ES-I3 (cell line): ENCODE measurements at regions not wholly inside any gene's neighbourhood (a gene's known extent, or its start where the extent isn't known, plus 50 kb on each side); places are given as distances from the start of the nearest gene placed in this dataset.

ENCODE experiments used
- H3K36me3 ChIP-seq: 2 replicates; pipeline ENCODE4 v1.6.1; 2013; ENCODE audit warnings: mild to moderate bottlenecking, low read length, control low read depth, moderate library complexity; ENCODE audit not compliant: insufficient read depth
- H3K4me1 ChIP-seq: 2 replicates; pipeline ENCODE4 v1.6.1; 2013; ENCODE audit warnings: mild to moderate bottlenecking, control low read depth, low read length; ENCODE audit not compliant: insufficient read depth
- H3K9ac ChIP-seq: 2 replicates; pipeline ENCODE4 v1.6.1; 2013; ENCODE audit warnings: low read depth, mild to moderate bottlenecking, low read length, moderate library complexity
- H3K9me3 ChIP-seq: 2 replicates; pipeline ENCODE4 v1.6.1; 2013; ENCODE audit warnings: mild to moderate bottlenecking, low read length, moderate library complexity; ENCODE audit not compliant: control insufficient read depth, insufficient read depth

GRCh38 chr5:125497651-125498050 is 751.2 kb upstream of the ZNF608 start:
- Histone ChIP-seq H3K36me3 (no peaks in the 10 kb centered on the region), H3K9me3 (no peaks in the 10 kb centered on the region), H3K9ac (no peak overlapping the region), H3K4me1 (peaks cover 8% of the 10 kb centered on the region; the same call in 1 of the 2 replicates)

GRCh38 chr5:125499636-125500332 is 753.3 kb upstream of the ZNF608 start:
- Histone ChIP-seq H3K9me3 (no peaks in the 10 kb centered on the region), H3K9ac (no peak overlapping the region), H3K36me3 (no peaks in the 10 kb centered on the region), H3K4me1 (peaks cover 8% of the 10 kb centered on the region; the same call in 1 of the 2 replicates)

- Histone ChIP-seq H3K36me3 (no peaks in the 10 kb centered on the region), H3K9ac (no peak overlapping the region), H3K9me3 (no peaks in the 10 kb centered on the region), H3K4me1 (peaks cover 5% of the 10 kb centered on the region; the same call in 1 of the 2 replicates)
Observed at GRCh38 chr5:125501396-125501795, 755.0 kb upstream of the ZNF608 start.

- Histone ChIP-seq H3K9ac (no peak overlapping the region), H3K9me3 (peaks cover 6% of the 10 kb centered on the region; the same call in 1 of the 2 replicates), H3K36me3 (no peaks in the 10 kb centered on the region), H3K4me1 (peaks cover 3% of the 10 kb centered on the region; the same call in 1 of the 2 replicates)
Observed at GRCh38 chr5:125503946-125504345, 757.5 kb upstream of the ZNF608 start.

- H3K9ac ChIP-seq, result no peak overlapping the region
- H3K9me3 ChIP-seq, result peaks cover 6% of the 10 kb centered on the region; the same call in 1 of the 2 replicates
- peaks cover 3% of the 10 kb centered on the region; the same call in 1 of the 2 replicates for H3K4me1 ChIP-seq
- H3K36me3 ChIP-seq, result no peaks in the 10 kb centered on the region
Observed at GRCh38 chr5:125505115-125505514, 758.7 kb upstream of the ZNF608 start.

- H3K4me1 ChIP-seq, result peaks cover 3% of the 10 kb centered on the region; the same call in 1 of the 2 replicates
- H3K9ac ChIP-seq, result no peak overlapping the region
- H3K9me3 ChIP-seq, result peaks cover 6% of the 10 kb centered on the region; the same call in 1 of the 2 replicates
- no peaks in the 10 kb centered on the region for H3K36me3 ChIP-seq
Observed at GRCh38 chr5:125506124-125506523, 759.7 kb upstream of the ZNF608 start.

GRCh38 chr5:125508225-125508624 is 761.8 kb upstream of the ZNF608 start:
- H3K9me3 ChIP-seq, result peaks cover 6% of the 10 kb centered on the region; the same call in 1 of the 2 replicates
- H3K36me3 ChIP-seq, result no peaks in the 10 kb centered on the region
- H3K9ac ChIP-seq, result no peak overlapping the region
- H3K4me1 ChIP-seq, result no peaks in the 10 kb centered on the region; the same call in 1 of the 2 replicates

GRCh38 chr5:125510651-125511050 is 764.2 kb upstream of the ZNF608 start:
- H3K4me1 ChIP-seq, result no peaks in the 10 kb centered on the region; the same call in 1 of the 2 replicates
- no peak overlapping the region for H3K9ac ChIP-seq
- peaks cover 6% of the 10 kb centered on the region; the same call in 1 of the 2 replicates for H3K9me3 ChIP-seq
- H3K36me3 ChIP-seq, result no peaks in the 10 kb centered on the region

GRCh38 chr5:125517973-125518550 is 771.6 kb upstream of the ZNF608 start:
- no peaks in the 10 kb centered on the region for H3K9me3 ChIP-seq
- no peaks in the 10 kb centered on the region for H3K36me3 ChIP-seq
- peaks cover 7% of the 10 kb centered on the region; the same call in 1 of the 2 replicates for H3K4me1 ChIP-seq
- H3K9ac ChIP-seq, result no peak overlapping the region

- Histone ChIP-seq H3K4me1 (peaks cover 2% of the 10 kb centered on the region; the same call in 1 of the 2 replicates), H3K36me3 (no peaks in the 10 kb centered on the region), H3K9ac (no peak overlapping the region)
Observed at GRCh38 chr5:125521289-125521688, 774.9 kb upstream of the ZNF608 start.

GRCh38 chr5:125525356-125525755 is 778.9 kb upstream of the ZNF608 start:
- Histone ChIP-seq H3K9me3 (no peaks in the 10 kb centered on the region), H3K9ac (no peak overlapping the region)

More at GRCh38 chr5:125521289-125521688, 774.9 kb upstream of the ZNF608 start:
- no peaks in the 10 kb centered on the region for H3K9me3 ChIP-seq

GRCh38 chr5:125526966-125527365 is 780.5 kb upstream of the ZNF608 start:
- Histone ChIP-seq H3K9me3 (no peaks in the 10 kb centered on the region), H3K9ac (no peak overlapping the region), H3K36me3 (no peaks in the 10 kb centered on the region), H3K4me1 (no peaks in the 10 kb centered on the region)

More at GRCh38 chr5:125525356-125525755, 778.9 kb upstream of the ZNF608 start:
- H3K4me1 ChIP-seq, result no peaks in the 10 kb centered on the region
- H3K36me3 ChIP-seq, result no peaks in the 10 kb centered on the region

- H3K9ac ChIP-seq, result no peak overlapping the region
- H3K36me3 ChIP-seq, result no peaks in the 10 kb centered on the region
- peaks cover under 1% of the 10 kb centered on the region; the same call in 1 of the 2 replicates for H3K9me3 ChIP-seq
- H3K4me1 ChIP-seq, result no peaks in the 10 kb centered on the region
Observed at GRCh38 chr5:125528881-125529280, 782.4 kb upstream of the ZNF608 start.

- H3K36me3 ChIP-seq, result no peaks in the 10 kb centered on the region
- H3K9ac ChIP-seq, result no peak overlapping the region
- H3K4me1 ChIP-seq, result no peaks in the 10 kb centered on the region
- H3K9me3 ChIP-seq, result peaks cover 3% of the 10 kb centered on the region; the same call in 1 of the 2 replicates
Observed at GRCh38 chr5:125530833-125531615, 784.6 kb upstream of the ZNF608 start.
